Dedifferentiated amniotic fluid mesenchymal stem cell (primary cell): ENCODE measurements at regions not wholly inside any gene's neighbourhood (a gene's known extent, or its start where the extent isn't known, plus 50 kb on each side); places are given as distances from the start of the nearest gene placed in this dataset.

Source experiments
- DNase-seq: peaks from one replicate; pipeline ENCODE4 v3.0.0-alpha.2; 2016; ENCODE audit errors: extremely low spot score

GRCh38 chr17:77905766-77906165, 52.7 kb upstream of the TNRC6C start:
- no peak for DNase-seq

DNA sequence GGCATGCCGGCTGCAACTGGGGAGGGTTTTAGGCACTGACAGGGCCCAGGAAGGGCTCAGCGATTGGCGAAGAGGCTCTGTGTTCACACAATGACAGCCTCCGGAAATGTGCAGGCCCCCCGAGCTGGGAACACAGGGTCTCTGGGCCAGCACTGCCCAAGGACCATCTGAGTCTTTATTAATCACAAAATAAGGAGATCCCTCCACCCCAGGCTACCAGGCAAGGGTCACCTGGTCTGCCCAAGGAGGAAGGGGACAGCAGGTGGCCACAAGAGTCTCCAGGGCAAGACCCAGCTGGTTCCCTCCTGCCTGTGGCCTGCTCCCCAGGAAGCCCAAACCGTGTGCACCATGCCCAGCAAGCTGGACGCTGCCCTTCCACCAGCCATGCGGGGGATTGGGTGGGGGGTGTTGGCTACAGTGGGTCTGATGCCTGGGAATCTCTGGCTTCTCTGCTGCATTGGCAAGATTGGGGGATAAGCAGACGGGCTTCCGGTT, 52.1 kb upstream of the TNRC6C start:
- DNase-seq = no peak

- no peak for DNase-seq
Measured at GRCh38 chr17:77907497-77908461, 50.7 kb upstream of the TNRC6C start.

DNA sequence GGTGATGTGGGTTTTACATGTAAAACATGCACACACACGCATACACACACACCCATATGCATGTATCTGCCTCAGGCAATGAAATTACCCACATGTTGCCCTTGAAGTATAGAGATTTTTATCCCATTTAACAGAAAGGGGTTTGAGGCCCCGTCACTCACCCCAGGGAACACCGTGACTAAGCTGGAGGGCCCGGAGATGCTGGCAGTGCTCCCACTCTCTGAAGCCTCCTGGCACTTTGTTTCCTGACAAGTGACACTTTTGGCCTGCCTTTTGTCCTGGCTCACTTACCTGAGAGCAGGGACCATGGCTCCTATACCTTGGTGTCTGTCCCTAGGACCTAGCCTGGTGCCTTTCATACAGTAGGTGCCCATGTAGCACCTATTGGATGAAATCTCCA, 50.0 kb upstream of the TNRC6C start:
- DNase-seq = no peak
